GM12872 (cell line): ENCODE measurements at regions not wholly inside any gene's neighbourhood (a gene's known extent, or its start where the extent isn't known, plus 50 kb on each side); places are given as distances from the start of the nearest gene placed in this dataset.

Experiments
- CTCF ChIP-seq: IDR thresholded peaks from 3 replicates; pipeline ENCODE4 v1.5.1; 2011; ENCODE audit warnings: low read depth, mild to moderate bottlenecking, low read length, moderate library complexity; ENCODE audit not compliant: insufficient read depth

GRCh38 chr16:72419638-72420037 lies 247.7 kb upstream of the PMFBP1 start:
- no peak for TF ChIP-seq CTCF

GRCh38 chr16:72415379-72415778 lies 243.4 kb upstream of the PMFBP1 start:
- TF ChIP-seq CTCF, result no peak

- no peak for TF ChIP-seq CTCF
Observed at GRCh38 chr16:72410492-72410891, 238.5 kb upstream of the PMFBP1 start.

- TF ChIP-seq CTCF, result no peak
Observed at GRCh38 chr16:72409423-72409822, 237.5 kb upstream of the PMFBP1 start.

- no peak for TF ChIP-seq CTCF
Observed at GRCh38 chr16:72406390-72406789, 234.4 kb upstream of the PMFBP1 start.

GRCh38 chr16:72404299-72404698 lies 232.3 kb upstream of the PMFBP1 start:
- no peak for TF ChIP-seq CTCF

GRCh38 chr16:72401084-72401361 lies 229.1 kb upstream of the PMFBP1 start:
- no peak for TF ChIP-seq CTCF
